Suppressor macrophage treated with lipopolysaccharide for 1 hour (primary cell): ENCODE measurements at regions not wholly inside any gene's neighbourhood (a gene's known extent, or its start where the extent isn't known, plus 50 kb on each side); places are given as distances from the start of the nearest gene placed in this dataset.
A peak's percentile ranks its signal among the peaks of the same experiment; 100 is the strongest.

Experiments
- DNase-seq, 3 donors: peaks; one replicate each; pipeline ENCODE4 v3.0.0-alpha.2; 2020 to 2022

DNA sequence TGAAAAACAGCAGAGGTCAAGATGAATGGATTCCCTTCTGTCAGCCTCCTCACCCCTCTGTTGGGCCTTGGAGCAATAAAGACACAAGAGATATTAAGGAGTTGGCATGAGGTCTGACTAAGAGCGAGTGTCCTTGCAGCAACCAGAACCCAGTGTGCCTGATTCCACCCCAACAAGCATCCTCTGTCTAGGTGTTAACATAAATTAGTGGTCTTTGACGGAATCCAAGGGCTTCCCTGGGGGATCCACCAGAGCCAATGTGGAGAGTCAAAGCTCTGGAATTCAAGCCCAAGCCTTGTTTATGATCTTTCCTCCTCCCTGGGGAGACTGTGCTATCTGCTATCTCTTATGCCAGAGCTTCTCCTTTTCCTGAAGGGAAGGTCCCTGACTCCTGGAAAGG lies 128.1 kb upstream of the SMIM23 start:
- no peak for DNase-seq

- DNase-seq: no peak
Observed at GRCh38 chr5:171659896-171660295, 125.7 kb upstream of the SMIM23 start.

- peak; percentile 43 to 56 (median 50) for DNase-seq
Observed at GRCh38 chr5:171660434-171660833, 125.2 kb upstream of the SMIM23 start.

- DNase-seq: no peak
Observed at GRCh38 chr5:171661143-171661542, 124.5 kb upstream of the SMIM23 start.

DNA sequence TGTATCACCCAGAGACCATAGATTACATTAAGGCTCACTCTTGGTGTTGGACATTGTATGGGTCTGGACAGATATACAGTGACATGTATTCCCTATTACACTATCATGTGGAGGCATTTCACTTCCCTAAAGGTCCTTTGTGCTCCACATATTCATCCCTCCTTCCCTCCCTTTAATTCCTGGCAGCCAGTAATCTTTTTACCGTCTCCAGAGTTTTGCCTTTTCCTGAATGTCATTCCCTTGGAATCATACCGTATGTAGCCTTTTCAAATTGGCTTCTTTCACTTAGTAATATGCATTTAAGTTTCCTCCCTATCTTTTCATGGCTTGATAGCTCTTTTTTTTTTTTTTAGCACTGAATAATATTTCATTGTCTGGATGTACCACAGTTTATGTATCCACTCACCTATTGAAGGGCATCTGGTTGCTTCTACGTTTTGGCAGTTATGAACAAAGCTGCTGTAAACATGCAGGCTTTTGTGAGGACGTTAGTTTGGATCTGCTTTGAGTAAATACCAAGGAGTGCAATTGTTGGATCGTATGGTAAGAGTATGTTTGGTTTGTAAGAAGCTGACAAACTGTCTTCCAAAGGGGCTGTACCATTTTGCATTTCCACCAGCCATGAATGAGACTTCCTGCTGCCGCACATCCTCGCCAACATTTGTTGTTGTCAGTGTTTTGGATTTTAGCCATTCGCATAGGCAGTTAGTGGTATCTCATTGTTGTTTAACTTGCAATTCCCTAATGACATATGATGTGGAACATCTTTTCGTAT lies 122.1 kb upstream of the SMIM23 start:
- DNase-seq: no peak

DNA sequence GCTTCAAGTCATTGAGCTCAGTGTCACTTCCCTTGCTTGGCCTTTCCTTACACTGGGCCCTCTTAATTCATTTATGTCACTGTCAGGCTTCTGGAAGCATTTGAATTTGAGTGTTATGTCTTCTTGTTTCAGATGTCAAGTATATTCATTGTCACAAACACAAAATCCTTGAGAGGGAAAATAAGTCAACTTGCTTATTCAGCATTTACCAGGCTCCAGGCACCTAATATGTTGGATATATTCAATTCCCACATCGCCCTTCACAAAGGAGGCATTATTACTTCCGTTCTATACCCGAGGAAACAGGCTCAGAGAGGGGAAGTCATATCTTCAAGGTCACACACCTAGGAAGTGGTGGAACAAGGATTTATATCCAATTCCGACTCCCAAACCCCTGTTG lies 121.1 kb upstream of the SMIM23 start:
- no peak for DNase-seq

DNA sequence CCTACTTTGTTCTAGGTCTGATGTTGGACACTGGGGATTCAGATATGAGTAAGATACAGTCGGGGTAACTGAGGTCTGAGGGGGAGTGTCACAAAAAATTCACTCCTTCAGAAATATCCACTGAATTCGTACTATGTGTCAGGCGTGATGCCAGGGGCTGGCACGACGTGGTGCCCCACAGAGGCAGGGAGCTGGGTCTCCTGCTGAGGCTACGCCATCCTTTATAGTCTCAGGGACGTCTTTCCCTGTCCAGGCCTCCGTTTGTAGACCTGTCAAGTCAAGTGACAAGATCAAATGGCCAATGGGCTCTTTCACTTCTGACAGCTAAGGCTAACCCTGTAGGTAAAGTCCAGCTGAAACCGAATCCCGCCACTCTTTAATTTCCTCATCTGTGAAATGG lies 118.8 kb upstream of the SMIM23 start:
- no peak for DNase-seq

DNA sequence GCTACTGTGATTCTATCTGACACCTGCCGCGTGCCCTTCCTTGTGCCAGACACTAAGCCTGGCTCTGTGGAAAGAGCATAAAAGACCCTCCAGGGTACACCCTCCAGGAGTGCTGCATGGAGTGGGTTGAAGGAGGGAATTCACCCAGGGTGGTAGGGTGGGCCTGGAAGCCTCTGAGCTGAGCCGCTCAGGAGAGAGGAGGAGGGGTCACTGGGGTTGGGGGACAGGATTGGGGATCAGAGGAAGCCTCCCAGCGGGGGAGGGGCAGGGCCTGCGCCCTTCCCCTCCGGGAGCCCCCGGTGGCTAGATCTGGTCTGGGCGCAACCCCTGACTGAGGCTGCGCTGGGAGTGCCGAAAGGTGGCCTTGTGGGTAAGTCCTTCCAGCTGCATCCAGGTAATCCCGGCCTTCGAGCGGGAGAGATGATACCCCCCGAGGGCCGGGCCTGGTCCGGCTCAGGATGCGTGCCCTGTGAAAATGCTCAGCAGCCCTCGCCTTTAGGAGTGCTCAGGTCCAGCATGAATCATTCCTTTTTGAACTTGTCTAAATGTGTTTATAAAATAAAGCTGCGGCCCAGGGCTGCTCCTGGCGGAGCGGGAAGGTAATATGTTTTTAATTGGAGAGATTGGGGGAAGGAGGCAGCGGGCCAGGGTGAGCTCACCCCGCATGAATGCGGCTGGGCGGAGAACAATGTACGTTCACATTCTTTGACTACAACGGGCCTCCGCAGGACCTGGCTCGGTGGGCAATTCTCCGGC lies 118.1 kb upstream of the SMIM23 start:
- no peak for DNase-seq

GRCh38 chr5:171668097-171668412 lies 117.6 kb upstream of the SMIM23 start:
- no peak for DNase-seq

DNA sequence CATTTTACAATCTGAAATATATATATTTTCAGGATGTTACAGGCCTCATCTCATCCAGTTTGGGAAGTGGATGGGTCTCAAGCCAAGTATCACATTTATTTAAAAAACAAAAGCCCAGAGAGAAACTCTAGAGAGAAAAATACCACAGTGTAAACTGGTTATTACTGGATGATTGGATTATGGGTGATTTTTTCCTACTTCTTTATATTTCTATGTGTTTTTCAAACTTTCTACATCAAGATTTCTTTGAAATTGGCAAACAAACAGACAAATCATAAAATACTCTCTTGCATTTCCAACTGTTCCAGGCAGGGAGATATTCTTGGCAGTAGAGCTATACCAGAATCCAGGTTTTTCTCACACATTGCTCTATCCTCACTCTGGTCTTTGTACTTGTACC lies 116.0 kb upstream of the SMIM23 start:
- no peak for DNase-seq

GRCh38 chr5:171672556-171672955 lies 113.1 kb upstream of the SMIM23 start:
- no peak for DNase-seq

- DNase-seq: no peak
Observed at GRCh38 chr5:171673328-171673727, 112.3 kb upstream of the SMIM23 start.

DNA sequence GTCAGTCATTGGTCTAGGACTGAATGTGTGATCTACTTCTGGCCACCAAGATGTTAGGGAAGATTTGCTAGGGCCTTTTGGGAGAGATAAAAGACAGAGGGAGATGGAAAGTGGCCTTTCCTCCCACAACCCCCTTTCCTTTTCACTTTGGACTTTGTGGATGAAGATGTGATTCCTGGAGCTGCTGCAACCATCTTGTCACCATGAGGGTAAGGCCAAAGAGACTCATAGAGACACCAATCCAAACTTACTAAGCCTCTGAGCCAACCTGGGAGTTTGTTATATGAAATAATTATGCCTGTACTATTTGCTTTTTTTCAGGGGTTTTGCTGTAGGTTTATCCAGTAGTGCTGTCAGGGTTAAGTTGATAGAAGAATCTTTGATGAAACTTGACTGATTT lies 111.8 kb upstream of the SMIM23 start:
- no peak for DNase-seq

GRCh38 chr5:171675511-171675910 lies 110.1 kb upstream of the SMIM23 start:
- peak in 1 of 3 donors; percentile 32 for DNase-seq

DNA sequence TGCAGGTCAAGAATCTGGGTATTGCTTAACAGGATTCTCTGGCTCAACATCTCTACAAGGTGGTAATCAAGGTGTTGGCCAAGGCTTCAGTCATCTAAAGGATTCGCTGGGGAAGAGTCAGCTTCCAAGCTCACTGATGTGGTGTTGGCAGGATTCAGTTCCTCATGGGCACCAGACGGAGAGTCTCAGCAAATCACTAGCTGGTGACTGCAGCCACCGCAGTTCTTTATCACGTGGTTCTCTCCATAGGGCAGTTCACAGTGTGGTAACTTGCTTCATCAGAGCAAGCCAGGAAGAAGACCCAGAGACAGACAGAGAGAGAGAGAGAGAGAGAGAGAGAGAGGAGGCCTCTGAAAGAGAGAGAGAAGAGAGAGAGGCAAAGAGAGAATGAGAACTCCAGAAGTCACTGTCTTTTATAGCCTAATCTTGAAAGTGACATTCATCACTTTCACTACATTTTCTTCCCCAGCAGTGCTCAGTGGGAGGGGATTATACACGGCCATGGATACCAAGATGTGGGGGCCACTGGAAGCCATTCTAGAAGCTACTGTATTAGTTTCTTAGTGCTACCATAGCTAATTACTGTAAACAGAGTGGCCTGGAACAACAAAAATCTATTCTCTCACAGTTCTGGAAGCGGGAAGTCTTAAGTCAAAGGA lies 109.2 kb upstream of the SMIM23 start:
- peak; percentile 82 to 89 (median 88) for DNase-seq

DNA sequence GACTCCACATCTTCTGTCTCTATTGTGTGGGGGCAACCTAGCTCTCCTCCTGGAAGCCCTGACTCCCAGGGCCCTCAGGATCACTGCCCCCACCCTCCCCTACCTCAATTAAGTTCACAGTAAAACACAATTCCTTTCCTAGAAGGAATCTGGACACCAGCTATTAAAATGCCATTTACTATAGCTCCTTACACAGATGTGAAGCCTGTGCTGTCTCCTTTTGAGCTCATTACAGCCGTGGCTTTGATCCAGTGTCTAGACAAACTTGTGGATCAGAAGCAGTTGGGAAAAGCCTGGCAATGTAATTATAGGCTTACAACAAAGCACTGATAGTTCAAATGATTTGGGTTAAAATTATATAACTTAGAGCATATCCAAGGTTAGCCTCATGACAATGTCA lies 107.0 kb upstream of the SMIM23 start:
- DNase-seq: no peak

- no peak for DNase-seq
Observed at GRCh38 chr5:171680485-171680884, 105.1 kb upstream of the SMIM23 start.

- DNase-seq: no peak
Observed at GRCh38 chr5:171681061-171681460, 104.6 kb upstream of the SMIM23 start.

- DNase-seq: peak; percentile 79 to 92 (median 84)
Observed at GRCh38 chr5:171681677-171682076, 103.9 kb upstream of the SMIM23 start.

- no peak for DNase-seq
Observed at GRCh38 chr5:171682801-171683200, 102.8 kb upstream of the SMIM23 start.

- DNase-seq: peak in 1 of 3 donors; percentile 25
Observed at GRCh38 chr5:171684169-171684568, 101.4 kb upstream of the SMIM23 start.

GRCh38 chr5:171688696-171689495 lies 96.7 kb upstream of the SMIM23 start:
- DNase-seq: no peak

DNA sequence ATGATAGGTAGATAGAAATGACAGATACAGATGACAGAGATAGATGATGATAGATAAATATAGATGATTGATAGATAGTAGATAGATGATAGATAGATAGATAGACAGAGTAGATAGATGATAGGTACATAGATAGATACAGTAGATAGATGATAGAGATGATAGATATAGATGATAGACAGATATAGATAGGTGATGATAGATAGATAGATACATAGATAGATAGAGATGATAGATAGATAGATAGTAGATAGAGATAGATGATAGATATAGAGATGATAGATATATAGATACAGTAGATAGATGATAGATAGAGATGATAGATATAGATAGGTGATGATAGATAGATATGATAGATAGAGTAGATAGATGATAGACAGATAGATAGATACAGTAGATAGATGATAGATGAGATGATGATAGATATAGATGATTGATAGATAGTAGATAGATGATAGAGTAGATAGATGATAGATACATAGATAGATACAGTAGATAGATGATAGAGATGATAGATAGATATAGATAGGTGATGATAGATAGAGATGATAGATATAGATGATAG lies 95.7 kb upstream of the SMIM23 start:
- no peak for DNase-seq
